Prostate gland (tissue), 2 donors: ENCODE measurements at regions not wholly inside any gene's neighbourhood (a gene's known extent, or its start where the extent isn't known, plus 50 kb on each side); places are given as distances from the start of the nearest gene placed in this dataset.

Experiments used
- CTCF ChIP-seq, 4 experiments: fragments of 200-600 bp in 2 of 4; fragments of 450-650 bp in 2 of 4; sonication (generic) in 2 of 4; IDR thresholded peaks; 1 replicate in 3 of 4; 2 replicates in 1 of 4; pipeline ENCODE4 v1.5.1; 2016 to 2019; ENCODE audit warnings: antibody characterized with exemption in 4 of 4, mild to moderate bottlenecking in 2 of 4, moderate library complexity in 2 of 4
- POLR2A ChIP-seq: fragments of 450-650 bp; IDR thresholded peaks from one replicate; pipeline ENCODE4 v1.6.1; 2016; ENCODE audit warnings: antibody characterized with exemption, mild to moderate bottlenecking
- POLR2AphosphoS5 ChIP-seq: sonication (generic); formaldehyde crosslinking; IDR thresholded peaks from one replicate; pipeline ENCODE4 v1.6.1; 2017; ENCODE audit warnings: antibody characterized with exemption

GRCh38 chr18:78809845-78810244 lies 169.8 kb upstream of the SALL3 start:
- no peak for TF ChIP-seq CTCF (IDR thresholded peaks at IDR 0.05)
- TF ChIP-seq POLR2A: no peak
- no peak for TF ChIP-seq POLR2AphosphoS5
